Prostate gland (tissue), 2 donors: ENCODE measurements at regions not wholly inside any gene's neighbourhood (a gene's known extent, or its start where the extent isn't known, plus 50 kb on each side); places are given as distances from the start of the nearest gene placed in this dataset.

ENCODE experiments used
- DNase-seq: peaks from one replicate; pipeline ENCODE4 v3.0.0-alpha.2; 2019; ENCODE audit warnings: low spot score
- H3K27ac ChIP-seq, 2 donors: fragments of 200-600 bp; sonication (generic); 2 replicates each; pipeline ENCODE4 v1.5.1; 2017 to 2019
- H3K27me3 ChIP-seq: fragments of 200-600 bp; sonication (generic); replicated peaks from 2 replicates; pipeline ENCODE4 v1.5.1; 2019; ENCODE audit not compliant: insufficient read depth
- H3K36me3 ChIP-seq, 2 donors: fragments of 200-600 bp; sonication (generic); 1 replicate in 1 of 2; 2 replicates in 1 of 2; pipeline versions ENCODE4 v1.5.1 to v1.8.1; 2017 to 2019
- H3K4me1 ChIP-seq: fragments of 200-600 bp; sonication (generic); replicated peaks from 2 replicates; pipeline ENCODE4 v1.5.1; 2019
- H3K4me3 ChIP-seq, 2 donors: fragments of 200-600 bp; sonication (generic); 2 replicates each; pipeline ENCODE4 v1.5.1; 2017 to 2019
- H3K9me3 ChIP-seq: fragments of 200-600 bp; sonication (generic); 2 replicates; pipeline ENCODE4 v1.5.1; 2017
- POLR2A ChIP-seq: fragments of 450-650 bp; IDR thresholded peaks from one replicate; pipeline ENCODE4 v1.6.1; 2016; ENCODE audit warnings: antibody characterized with exemption, mild to moderate bottlenecking
- POLR2AphosphoS5 ChIP-seq: sonication (generic); formaldehyde crosslinking; IDR thresholded peaks from one replicate; pipeline ENCODE4 v1.6.1; 2017; ENCODE audit warnings: antibody characterized with exemption
- WGBS: methylation state at CpG from one replicate; pipeline ENCODE4 v1.1.5; 2018; 5-methylcytosine and 5-hydroxymethylcytosine counted together
- intact Hi-C: fragments of 100-400 bp; cut with DNase I; formaldehyde crosslinking; loops from one replicate; pipeline ENCODE4 v1.14.2; 2022
- TF ChIP-seq, protein P1 (sequence below), 4 experiments: fragments of 200-600 bp in 2 of 4; fragments of 450-650 bp in 2 of 4; sonication (generic) in 2 of 4; IDR thresholded peaks; 1 replicate in 3 of 4; 2 replicates in 1 of 4; pipeline ENCODE4 v1.5.1; 2016 to 2019; ENCODE audit warnings: antibody characterized with exemption in 4 of 4, mild to moderate bottlenecking in 2 of 4, moderate library complexity in 2 of 4

DNA sequence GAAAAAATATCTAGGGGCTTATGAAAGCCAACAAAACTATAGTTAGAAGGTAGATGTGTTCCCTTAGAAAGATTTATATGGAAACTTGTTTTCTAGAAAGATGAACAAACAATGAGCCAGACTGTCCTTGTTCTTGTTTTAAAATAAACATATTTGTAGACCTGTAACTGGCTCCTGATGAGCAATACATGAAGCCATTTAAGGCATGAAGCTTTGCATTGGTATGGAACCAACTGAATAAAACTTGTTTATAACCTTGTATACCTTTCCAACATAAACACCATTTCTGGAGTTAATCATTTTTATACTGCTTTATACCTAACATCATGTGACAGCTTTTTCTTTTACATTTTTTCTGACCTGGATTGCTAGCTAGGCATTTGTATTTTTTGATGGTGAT is 247.8 kb downstream of the PRL start:
- Histone ChIP-seq H3K9me3 (no peaks in the 10 kb centered on the region), H3K27me3 (no peaks in the 10 kb centered on the region), H3K27ac (peak overlapping the region; percentile 3 to 32), H3K4me3 (no peak overlapping the region), H3K4me1 (no peaks in the 10 kb centered on the region), H3K36me3 (no peaks in the 10 kb centered on the region)
- intact Hi-C loops = loop anchor here (10.0 kb wide), 1 partner anchor 826 kb away; no protein-coding TSS in a partner anchor
- DNase-seq = no peak
- TF ChIP-seq POLR2AphosphoS5 = peak; percentile 62
- TF ChIP-seq, protein P1, sequence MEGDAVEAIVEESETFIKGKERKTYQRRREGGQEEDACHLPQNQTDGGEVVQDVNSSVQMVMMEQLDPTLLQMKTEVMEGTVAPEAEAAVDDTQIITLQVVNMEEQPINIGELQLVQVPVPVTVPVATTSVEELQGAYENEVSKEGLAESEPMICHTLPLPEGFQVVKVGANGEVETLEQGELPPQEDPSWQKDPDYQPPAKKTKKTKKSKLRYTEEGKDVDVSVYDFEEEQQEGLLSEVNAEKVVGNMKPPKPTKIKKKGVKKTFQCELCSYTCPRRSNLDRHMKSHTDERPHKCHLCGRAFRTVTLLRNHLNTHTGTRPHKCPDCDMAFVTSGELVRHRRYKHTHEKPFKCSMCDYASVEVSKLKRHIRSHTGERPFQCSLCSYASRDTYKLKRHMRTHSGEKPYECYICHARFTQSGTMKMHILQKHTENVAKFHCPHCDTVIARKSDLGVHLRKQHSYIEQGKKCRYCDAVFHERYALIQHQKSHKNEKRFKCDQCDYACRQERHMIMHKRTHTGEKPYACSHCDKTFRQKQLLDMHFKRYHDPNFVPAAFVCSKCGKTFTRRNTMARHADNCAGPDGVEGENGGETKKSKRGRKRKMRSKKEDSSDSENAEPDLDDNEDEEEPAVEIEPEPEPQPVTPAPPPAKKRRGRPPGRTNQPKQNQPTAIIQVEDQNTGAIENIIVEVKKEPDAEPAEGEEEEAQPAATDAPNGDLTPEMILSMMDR (IDR thresholded peaks at IDR 0.05) = no peak

DNA sequence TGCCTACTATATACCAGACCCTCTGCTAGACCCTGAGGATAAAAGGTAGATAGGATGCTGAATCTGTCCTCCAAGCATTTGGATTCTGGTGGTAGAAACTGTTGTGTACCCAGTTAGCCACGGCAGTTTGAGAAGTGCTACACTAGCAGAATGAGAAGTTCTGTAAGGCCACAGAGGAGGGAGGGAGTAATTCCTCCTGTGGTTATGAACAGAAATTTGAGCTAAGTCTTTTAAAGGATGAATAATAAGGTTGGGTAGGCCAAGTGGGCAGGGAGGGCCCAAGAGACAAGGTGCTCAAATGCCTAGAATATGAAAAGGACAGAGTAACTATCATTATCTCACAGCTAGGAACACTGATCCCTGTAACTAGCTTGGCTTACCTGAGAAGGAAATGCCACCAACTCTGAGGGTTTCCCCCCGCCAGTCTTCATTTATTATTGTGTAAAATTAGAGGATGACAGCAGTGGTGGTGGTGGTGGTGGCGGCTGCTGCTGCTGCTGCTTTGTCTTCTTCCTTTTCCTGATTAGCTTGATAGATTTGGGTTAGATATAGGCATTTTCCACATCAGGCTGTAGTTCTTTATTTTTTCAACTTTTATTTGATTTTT is 243.3 kb downstream of the PRL start:
- no peak for DNase-seq
- H3K36me3 ChIP-seq = no peaks in the 10 kb centered on the region
- no peak overlapping the region for H3K4me3 ChIP-seq
- TF ChIP-seq POLR2A = no peak
- TF ChIP-seq POLR2AphosphoS5 = no peak
- TF ChIP-seq, protein P1 (IDR thresholded peaks at IDR 0.05) = no peak
- 74% methylated on average over 3 of the region's 3 CpGs for WGBS
- H3K27me3 ChIP-seq = no peaks in the 10 kb centered on the region
- intact Hi-C loops = no loop called here
- H3K4me1 ChIP-seq = no peaks in the 10 kb centered on the region
- H3K9me3 ChIP-seq = no peaks in the 10 kb centered on the region
- no peak overlapping the region for H3K27ac ChIP-seq

DNA sequence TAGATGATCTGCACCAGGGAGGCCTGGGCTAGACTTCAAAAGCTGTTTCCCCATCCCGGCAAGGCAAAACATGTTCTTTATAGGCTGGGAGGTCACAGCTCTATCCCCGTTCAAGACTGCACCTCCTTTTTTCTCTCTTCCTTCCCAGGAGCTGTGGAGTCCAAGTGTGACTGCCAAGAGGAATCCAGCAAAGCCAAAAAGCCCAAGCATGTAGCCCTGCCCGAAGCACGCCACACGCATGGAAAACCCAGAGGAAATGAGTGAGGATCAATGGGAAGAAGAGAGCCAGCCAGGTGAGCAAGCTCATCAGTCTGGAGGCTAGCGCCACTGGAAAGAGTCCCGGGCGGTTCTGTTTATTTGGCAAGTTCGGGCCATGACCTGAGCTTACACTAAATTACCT is 240.4 kb downstream of the PRL start:
- WGBS = 29% methylated on average over 9 of the region's 9 CpGs
- no peak overlapping the region for H3K27ac ChIP-seq
- no peaks in the 10 kb centered on the region for H3K27me3 ChIP-seq
- no peak overlapping the region for H3K4me3 ChIP-seq
- intact Hi-C loops = no loop called here
- H3K36me3 ChIP-seq = no peaks in the 10 kb centered on the region
- peak; percentile 43 for TF ChIP-seq POLR2AphosphoS5
- TF ChIP-seq, protein P1 (IDR thresholded peaks at IDR 0.05) = no peak
- no peak for TF ChIP-seq POLR2A
- H3K9me3 ChIP-seq = no peaks in the 10 kb centered on the region
- peak; percentile 64 for DNase-seq
- H3K4me1 ChIP-seq = no peaks in the 10 kb centered on the region

DNA sequence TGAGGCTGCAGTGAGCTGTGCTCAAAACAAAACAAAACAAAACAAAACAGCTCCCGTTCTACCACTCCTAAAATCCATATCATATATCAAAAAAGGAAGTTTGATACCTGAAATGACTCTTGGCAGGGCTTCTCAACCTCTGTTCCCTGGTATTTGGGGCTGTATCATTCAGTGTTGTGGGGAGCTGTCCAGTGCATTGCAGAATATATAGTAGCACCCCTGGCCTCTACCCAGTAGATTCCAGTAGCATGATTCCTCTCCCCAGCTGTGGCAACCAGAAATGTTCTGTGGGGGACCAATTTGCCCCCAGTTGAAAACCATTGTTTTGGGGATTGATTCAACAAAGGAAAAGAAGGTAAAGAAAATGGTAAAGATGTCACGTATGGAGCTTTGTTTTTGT is 238.9 kb downstream of the PRL start:
- intact Hi-C loops = no loop called here
- TF ChIP-seq, protein P1 (IDR thresholded peaks at IDR 0.05) = no peak
- TF ChIP-seq POLR2A = no peak
- no peak for TF ChIP-seq POLR2AphosphoS5
- H3K27me3 ChIP-seq = no peaks in the 10 kb centered on the region
- no peaks in the 10 kb centered on the region for H3K9me3 ChIP-seq
- no peak for DNase-seq
- no peak overlapping the region for H3K4me3 ChIP-seq
- WGBS = 74% methylated on average over 2 of the region's 2 CpGs
- no peaks in the 10 kb centered on the region for H3K4me1 ChIP-seq
- no peak overlapping the region for H3K27ac ChIP-seq
- no peaks in the 10 kb centered on the region for H3K36me3 ChIP-seq

DNA sequence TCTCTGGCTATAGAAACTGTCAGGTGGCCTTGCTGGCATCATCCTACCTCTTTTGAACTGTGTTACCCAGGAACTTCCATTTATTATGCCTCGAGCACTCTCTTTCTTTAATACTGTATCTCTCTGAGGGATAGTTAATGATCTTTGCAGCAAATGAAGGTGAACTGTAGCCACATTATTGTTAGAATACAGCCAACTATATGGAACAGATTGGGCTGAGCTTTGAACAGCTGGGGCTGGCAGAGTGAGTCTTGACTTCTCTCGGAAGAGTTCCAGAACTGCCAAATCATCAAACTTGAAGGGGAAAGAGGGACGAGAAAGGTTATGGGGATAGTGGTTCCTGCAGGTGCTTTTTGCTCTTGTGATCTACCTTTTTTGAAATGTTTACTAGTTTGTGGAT is 237.7 kb downstream of the PRL start:
- H3K27ac ChIP-seq = peak overlapping the region in 1 of 2 donors; percentile 0
- 41% methylated on average over 3 of the region's 3 CpGs for WGBS

More for the DNA sequence above, 237.7 kb downstream of the PRL start:
- TF ChIP-seq POLR2AphosphoS5 = no peak
- TF ChIP-seq POLR2A = no peak
- TF ChIP-seq, protein P1 (IDR thresholded peaks at IDR 0.05) = no peak
- Histone ChIP-seq H3K4me3 (no peak overlapping the region), H3K4me1 (no peaks in the 10 kb centered on the region), H3K27me3 (no peaks in the 10 kb centered on the region), H3K36me3 (no peaks in the 10 kb centered on the region), H3K9me3 (no peaks in the 10 kb centered on the region)
- no peak for DNase-seq
- intact Hi-C loops = no loop called here
